ENCODE measurements at regions not wholly inside any gene's neighbourhood (a gene's known extent, or its start where the extent isn't known, plus 50 kb on each side); places are given as distances from the start of the nearest gene placed in this dataset.

DNA sequence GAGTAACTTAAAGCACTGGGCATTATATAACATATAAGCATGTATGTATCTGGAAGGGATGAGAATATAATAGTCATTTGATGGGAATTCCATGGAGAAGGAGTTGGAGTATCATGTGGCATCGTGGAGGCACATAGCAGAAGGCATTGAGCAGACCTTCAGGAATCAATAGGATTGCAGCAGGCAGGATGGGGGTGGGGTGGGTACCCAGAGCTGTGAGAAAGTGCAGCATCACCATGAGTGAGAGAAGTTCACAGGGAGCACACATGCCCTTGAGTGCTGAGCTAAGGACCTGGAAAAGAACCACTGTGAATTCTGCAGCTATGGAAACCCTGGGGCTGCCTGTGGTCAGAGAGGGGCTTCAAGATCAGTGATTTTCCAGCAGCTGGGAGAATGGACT, 57.3 kb downstream of the MED10 start:
- TF ChIP-seq, protein P1, sequence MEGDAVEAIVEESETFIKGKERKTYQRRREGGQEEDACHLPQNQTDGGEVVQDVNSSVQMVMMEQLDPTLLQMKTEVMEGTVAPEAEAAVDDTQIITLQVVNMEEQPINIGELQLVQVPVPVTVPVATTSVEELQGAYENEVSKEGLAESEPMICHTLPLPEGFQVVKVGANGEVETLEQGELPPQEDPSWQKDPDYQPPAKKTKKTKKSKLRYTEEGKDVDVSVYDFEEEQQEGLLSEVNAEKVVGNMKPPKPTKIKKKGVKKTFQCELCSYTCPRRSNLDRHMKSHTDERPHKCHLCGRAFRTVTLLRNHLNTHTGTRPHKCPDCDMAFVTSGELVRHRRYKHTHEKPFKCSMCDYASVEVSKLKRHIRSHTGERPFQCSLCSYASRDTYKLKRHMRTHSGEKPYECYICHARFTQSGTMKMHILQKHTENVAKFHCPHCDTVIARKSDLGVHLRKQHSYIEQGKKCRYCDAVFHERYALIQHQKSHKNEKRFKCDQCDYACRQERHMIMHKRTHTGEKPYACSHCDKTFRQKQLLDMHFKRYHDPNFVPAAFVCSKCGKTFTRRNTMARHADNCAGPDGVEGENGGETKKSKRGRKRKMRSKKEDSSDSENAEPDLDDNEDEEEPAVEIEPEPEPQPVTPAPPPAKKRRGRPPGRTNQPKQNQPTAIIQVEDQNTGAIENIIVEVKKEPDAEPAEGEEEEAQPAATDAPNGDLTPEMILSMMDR (IDR thresholded peaks at IDR 0.05) = no peak
- no peaks in the 10 kb centered on the region for H3K4me1 ChIP-seq
- H3K27me3 ChIP-seq = no peaks in the 10 kb centered on the region
- no peaks in the 10 kb centered on the region for H3K36me3 ChIP-seq
- intact Hi-C loops (cut with DNase I) = no loop called here
- no peak for DNase-seq
- no peak overlapping the region for H3K27ac ChIP-seq
- no peaks in the 10 kb centered on the region for H3K9me3 ChIP-seq
- ATAC-seq = no peak
- no peak overlapping the region for H3K4me3 ChIP-seq

DNA sequence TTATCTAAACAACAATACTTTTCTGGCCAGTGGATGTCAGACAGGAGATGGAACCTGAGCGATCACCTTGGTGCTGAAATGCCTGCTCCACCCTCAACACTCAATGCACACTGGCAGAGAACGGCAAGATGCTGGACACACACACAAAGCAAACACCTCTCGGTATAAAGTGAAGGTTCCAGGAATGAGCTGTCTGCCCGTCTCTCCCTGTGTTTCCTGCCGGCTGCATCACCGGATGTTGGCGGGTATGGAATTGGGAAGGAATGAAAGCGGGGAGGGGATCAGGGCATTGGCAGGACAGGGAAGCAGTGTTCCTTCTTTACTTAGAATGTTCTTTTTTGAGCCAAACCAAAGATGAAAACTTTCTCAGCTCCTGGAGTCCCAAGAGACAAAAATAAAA, 59.2 kb downstream of the MED10 start:
- H3K9me3 ChIP-seq = no peaks in the 10 kb centered on the region
- H3K36me3 ChIP-seq = no peaks in the 10 kb centered on the region
- TF ChIP-seq, protein P1 (IDR thresholded peaks at IDR 0.05) = no peak
- H3K4me3 ChIP-seq = no peak overlapping the region
- no peaks in the 10 kb centered on the region for H3K4me1 ChIP-seq
- ATAC-seq (no peak), DNase-seq (no peak)
- no peaks in the 10 kb centered on the region for H3K27me3 ChIP-seq
- intact Hi-C loops (cut with DNase I) = no loop called here
- H3K27ac ChIP-seq = no peak overlapping the region

DNA sequence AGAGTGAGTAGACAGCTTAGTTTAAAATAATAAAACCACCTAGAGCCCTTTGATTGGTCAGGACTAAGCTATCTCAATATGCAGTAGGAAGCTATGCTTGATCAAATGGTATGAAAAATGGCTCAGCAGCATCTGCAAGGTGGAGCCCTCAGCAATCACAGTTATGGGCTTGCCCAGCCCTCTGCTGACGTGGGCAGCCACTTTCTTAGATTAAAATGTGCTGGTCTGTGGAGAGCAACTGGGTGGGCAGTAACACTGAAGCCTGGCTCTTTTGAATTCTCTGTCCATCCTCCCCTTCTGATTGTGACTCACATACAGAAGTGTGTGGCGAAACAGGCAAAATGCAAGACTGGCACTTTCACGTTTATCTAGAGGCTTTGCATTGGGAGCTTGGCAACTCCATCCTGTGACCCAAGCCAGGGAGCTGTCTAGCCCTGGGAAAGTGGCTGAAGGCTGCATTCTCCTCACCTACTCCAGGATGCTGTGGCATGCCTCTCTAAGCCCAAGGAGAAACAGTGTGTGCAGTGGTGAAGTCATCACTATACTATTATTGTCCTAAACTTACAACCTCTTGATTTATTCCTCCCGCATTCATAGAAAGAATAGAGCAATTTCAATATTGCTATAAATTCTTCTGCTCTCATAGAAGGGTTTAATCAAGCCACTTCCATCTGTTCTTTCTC, 61.1 kb downstream of the MED10 start:
- ATAC-seq = no peak
- TF ChIP-seq, protein P1 (IDR thresholded peaks at IDR 0.05) = no peak
- no peak for DNase-seq
- intact Hi-C loops (cut with DNase I) = no loop called here
- Histone ChIP-seq H3K27me3 (no peaks in the 10 kb centered on the region), H3K36me3 (no peaks in the 10 kb centered on the region), H3K4me1 (no peaks in the 10 kb centered on the region), H3K27ac (no peak overlapping the region), H3K4me3 (no peak overlapping the region), H3K9me3 (no peaks in the 10 kb centered on the region)

DNA sequence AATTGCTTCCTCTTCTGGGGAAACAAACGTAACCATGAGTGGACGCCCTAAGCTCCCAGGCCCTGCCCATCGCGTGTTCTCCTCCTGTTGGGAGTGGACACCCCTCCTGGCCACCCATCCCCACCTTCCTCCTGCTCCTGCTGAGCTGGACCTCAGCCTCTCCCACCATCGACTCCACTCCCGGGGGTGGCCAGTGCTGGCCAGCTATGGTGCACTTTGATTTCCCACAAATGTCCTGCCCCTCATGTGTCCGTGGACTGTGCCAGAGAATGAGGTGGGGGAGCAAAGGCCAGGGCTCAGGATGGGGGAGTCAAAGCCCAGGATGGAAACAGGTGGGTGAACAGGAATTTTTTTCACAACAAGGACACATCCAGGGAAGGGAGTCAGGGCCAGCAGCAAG, 62.8 kb downstream of the MED10 start:
- no peak overlapping the region for H3K27ac ChIP-seq
- DNase-seq (no peak), ATAC-seq (no peak)
- H3K4me3 ChIP-seq = no peak overlapping the region
- no peaks in the 10 kb centered on the region for H3K4me1 ChIP-seq
- no peaks in the 10 kb centered on the region for H3K36me3 ChIP-seq
- H3K9me3 ChIP-seq = no peaks in the 10 kb centered on the region
- intact Hi-C loops (cut with DNase I) = no loop called here
- H3K27me3 ChIP-seq = no peaks in the 10 kb centered on the region
- TF ChIP-seq, protein P1 (IDR thresholded peaks at IDR 0.05) = no peak

DNA sequence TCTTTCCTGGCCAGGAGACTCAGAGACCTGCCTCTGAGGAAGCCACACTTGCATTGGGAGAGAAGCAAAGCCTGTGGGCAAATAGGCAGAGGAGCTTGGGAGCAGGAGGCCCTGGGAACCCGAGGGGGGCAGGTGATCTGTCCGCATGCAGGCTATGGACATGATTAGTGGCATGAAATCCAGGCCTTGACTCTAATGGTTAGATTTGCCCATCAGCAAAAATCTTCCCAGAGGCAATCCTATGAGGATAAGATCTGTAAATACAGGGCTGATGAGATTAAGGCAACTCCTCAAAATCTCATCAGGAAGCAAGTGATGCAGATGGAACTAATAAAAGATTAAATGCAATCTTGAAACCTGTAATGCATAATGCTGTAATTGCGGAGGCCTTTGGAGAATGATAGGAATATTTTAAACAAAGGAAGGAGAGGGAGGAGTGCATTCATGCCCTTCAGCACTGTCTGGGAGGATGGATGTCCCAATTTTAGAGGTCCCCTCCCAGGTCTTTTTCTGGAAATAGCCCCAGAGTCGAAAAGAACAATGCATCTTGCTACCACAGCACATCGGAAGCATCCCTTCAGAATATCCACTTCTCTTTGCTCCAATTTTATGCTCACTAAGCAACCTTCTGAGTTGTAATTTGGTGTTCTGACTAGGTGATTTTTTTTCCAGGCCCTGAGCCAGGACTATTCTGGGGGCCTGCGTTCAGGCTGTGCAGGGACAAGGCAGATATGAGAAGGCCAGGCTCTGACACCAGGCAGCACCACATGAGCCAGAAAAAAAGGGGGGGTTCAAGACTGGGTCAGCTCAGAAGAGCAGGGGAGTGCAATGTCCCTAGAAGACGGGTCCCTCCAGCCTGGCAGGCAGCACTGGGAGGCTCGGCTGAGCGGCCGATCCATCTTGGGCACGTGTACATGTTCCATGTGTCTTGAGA, 66.5 kb downstream of the MED10 start:
- Histone ChIP-seq H3K4me3 (no peak overlapping the region), H3K4me1 (no peaks in the 10 kb centered on the region), H3K27me3 (no peaks in the 10 kb centered on the region), H3K9me3 (no peaks in the 10 kb centered on the region), H3K36me3 (no peaks in the 10 kb centered on the region), H3K27ac (no peak overlapping the region)
- TF ChIP-seq, protein P1 (IDR thresholded peaks at IDR 0.05) = no peak
- DNase-seq (no peak), ATAC-seq (no peak)
- intact Hi-C loops (cut with DNase I) = no loop called here
